Caco-2 (cell line): ENCODE measurements at regions not wholly inside any gene's neighbourhood (a gene's known extent, or its start where the extent isn't known, plus 50 kb on each side); places are given as distances from the start of the nearest gene placed in this dataset.

ENCODE experiments used
- BruUV-seq: library from RNA; stranded (reverse); fragments of 400-500 nt; replicated peaks from 2 replicates; lab custom pipeline; 2021; lab: Mats Ljungman, UMichigan
- CTCF ChIA-PET: fragments of 300-600 bp; sonication (Branson Sonifier 250); formaldehyde crosslinking; loops from one replicate; lab custom pipeline; 2022; ENCODE audit warnings: antibody characterized with exemption; lab: Charles Lee
- POLR2A ChIA-PET: fragments of 300-600 bp; sonication (Branson Sonifier 250); formaldehyde crosslinking; loops from one replicate; lab custom pipeline; 2022; ENCODE audit warnings: antibody characterized with exemption; lab: Charles Lee
- DNase-seq, 2 experiments: peaks; one replicate each; pipeline versions ENCODE4 v3.0.0 to v3.0.0-alpha.2; 2020 to 2022
- H3K27me3 ChIP-seq: replicated peaks from 2 replicates; pipeline ENCODE4 v1.6.0; 2011; ENCODE audit warnings: low read length; ENCODE audit not compliant: control insufficient read depth, insufficient read depth
- H3K36me3 ChIP-seq: 2 replicates; pipeline ENCODE4 v1.5.1; 2011; ENCODE audit warnings: low read length; ENCODE audit not compliant: control insufficient read depth, insufficient read depth
- H3K4me1 ChIP-seq: fragments of 250-450 bp; sonication (Bioruptor Pico); 2 replicates; pipeline ENCODE4 v1.5.1; 2020; ENCODE audit warnings: mild to moderate bottlenecking
- H3K4me3 ChIP-seq: 2 replicates; pipeline ENCODE4 v1.5.1; 2011; ENCODE audit warnings: low read depth, mild to moderate bottlenecking, control low read depth, low read length
- H3K9me3 ChIP-seq: fragments of 250-450 bp; sonication (Bioruptor Pico); 2 replicates; pipeline ENCODE4 v1.5.1; 2020; ENCODE audit warnings: mild to moderate bottlenecking, moderate library complexity
- H3K27ac Mint-ChIP-seq: one replicate; pipeline ENCODE4 v1.8.0; 2022; ENCODE audit warnings: mixed read lengths; ENCODE audit not compliant: unreplicated experiment
- H3K27me3 Mint-ChIP-seq: one replicate; pipeline ENCODE4 v1.8.0; 2022; ENCODE audit warnings: mixed read lengths; ENCODE audit not compliant: insufficient read depth, unreplicated experiment
- H3K36me3 Mint-ChIP-seq: one replicate; pipeline ENCODE4 v1.8.0; 2022; ENCODE audit warnings: mild to moderate bottlenecking, mixed read lengths; ENCODE audit not compliant: insufficient read depth, unreplicated experiment
- H3K4me1 Mint-ChIP-seq: one replicate; pipeline ENCODE4 v1.8.0; 2022; ENCODE audit warnings: low read depth, mixed read lengths; ENCODE audit not compliant: unreplicated experiment
- H3K4me3 Mint-ChIP-seq: one replicate; pipeline ENCODE4 v1.8.0; 2022; ENCODE audit warnings: mild to moderate bottlenecking, moderate library complexity, mixed read lengths; ENCODE audit not compliant: unreplicated experiment
- H3K9me3 Mint-ChIP-seq: one replicate; pipeline ENCODE4 v1.8.0; 2022; ENCODE audit warnings: mixed read lengths; ENCODE audit not compliant: unreplicated experiment
- CTCF ChIP-seq, 2 experiments: fragments of 200-600 bp in 1 of 2; IDR thresholded peaks; 1 replicate in 1 of 2; 2 replicates in 1 of 2; pipeline versions ENCODE4 v1.5.1 to v1.8.0; 2011 to 2022; ENCODE audit warnings: antibody characterized with exemption in 1 of 2, control low read depth in 1 of 2, inconsistent platforms in 1 of 2, low read depth in 1 of 2, low read length in 1 of 2, mild to moderate bottlenecking in 1 of 2, moderate library complexity in 1 of 2; ENCODE audit not compliant: insufficient read depth in 1 of 2, severe bottlenecking in 1 of 2, unreplicated experiment in 1 of 2
- intact Hi-C: fragments of 100-400 bp; cut with micrococcal nuclease; formaldehyde crosslinking; loops from one replicate; pipeline ENCODE4 v1.10.0; 2022; ENCODE audit not compliant: unreplicated experiment

- H3K36me3 ChIP-seq, result no peaks in the 10 kb centered on the region
- no peak overlapping the region for H3K27ac Mint-ChIP-seq
- no peak for TF ChIP-seq CTCF (IDR thresholded peaks at IDR 0.05; ENCODE audit: insufficient read depth in 1 of 2, low read depth in 1 of 2, low read length in 1 of 2, severe bottlenecking in 1 of 2, unreplicated experiment in 1 of 2)
- ChIA-PET POLR2A (no interaction called here), CTCF (no interaction called here)
- no peaks in the 10 kb centered on the region for H3K36me3 Mint-ChIP-seq
- no peaks in the 10 kb centered on the region for H3K9me3 ChIP-seq
- DNase-seq, result no peak
- no peak overlapping the region for H3K4me3 Mint-ChIP-seq
- H3K4me3 ChIP-seq, result no peak overlapping the region
- intact Hi-C loops, result no loop called here
- no peaks in the 10 kb centered on the region; the same call in 1 of the 2 replicates for H3K27me3 ChIP-seq
- no peaks in the 10 kb centered on the region for H3K9me3 Mint-ChIP-seq
- H3K27me3 Mint-ChIP-seq, result peaks cover 15% of the 10 kb centered on the region
- H3K4me1 Mint-ChIP-seq, result no peaks in the 10 kb centered on the region
- H3K4me1 ChIP-seq, result no peaks in the 10 kb centered on the region
- no TSS peak for BruUV-seq
Observed at GRCh38 chr9:33690143-33690933, 105.0 kb upstream of the PRSS3 start.

- no peak for TF ChIP-seq CTCF (IDR thresholded peaks at IDR 0.05; ENCODE audit: insufficient read depth in 1 of 2, low read depth in 1 of 2, low read length in 1 of 2, severe bottlenecking in 1 of 2, unreplicated experiment in 1 of 2)
- ChIA-PET POLR2A (no interaction called here), CTCF (no interaction called here)
- DNase-seq, result no peak
- Histone ChIP-seq H3K27me3 (no peaks in the 10 kb centered on the region), H3K36me3 (no peaks in the 10 kb centered on the region), H3K4me1 (no peaks in the 10 kb centered on the region), H3K4me3 (no peak overlapping the region), H3K9me3 (no peaks in the 10 kb centered on the region)
- Mint-ChIP-seq H3K27me3 (peaks cover 26% of the 10 kb centered on the region), H3K27ac (no peak overlapping the region), H3K4me3 (no peak overlapping the region), H3K4me1 (no peaks in the 10 kb centered on the region), H3K36me3 (no peaks in the 10 kb centered on the region), H3K9me3 (no peaks in the 10 kb centered on the region)
- no TSS peak for BruUV-seq
- intact Hi-C loops, result no loop called here
Observed at GRCh38 chr9:33695299-33695698, 100.1 kb upstream of the PRSS3 start.

- H3K4me1 Mint-ChIP-seq, result no peaks in the 10 kb centered on the region
- no peaks in the 10 kb centered on the region for H3K27me3 ChIP-seq
- no TSS peak for BruUV-seq
- peaks cover 31% of the 10 kb centered on the region for H3K27me3 Mint-ChIP-seq
- intact Hi-C loops, result no loop called here
- no peaks in the 10 kb centered on the region for H3K4me1 ChIP-seq
- no peaks in the 10 kb centered on the region for H3K36me3 ChIP-seq
- ChIA-PET POLR2A (no interaction called here), CTCF (no interaction called here)
- no peak for TF ChIP-seq CTCF (IDR thresholded peaks at IDR 0.05; ENCODE audit: insufficient read depth in 1 of 2, low read depth in 1 of 2, low read length in 1 of 2, severe bottlenecking in 1 of 2, unreplicated experiment in 1 of 2)
- H3K27ac Mint-ChIP-seq, result no peak overlapping the region
- no peak for DNase-seq
- no peaks in the 10 kb centered on the region for H3K36me3 Mint-ChIP-seq
- H3K9me3 Mint-ChIP-seq, result no peaks in the 10 kb centered on the region
- H3K4me3 ChIP-seq, result no peak overlapping the region
- no peak overlapping the region for H3K4me3 Mint-ChIP-seq
- no peaks in the 10 kb centered on the region for H3K9me3 ChIP-seq
Observed at GRCh38 chr9:33695856-33696255, 99.5 kb upstream of the PRSS3 start.
